Fibroblast of peridontal ligament (primary cell): ENCODE measurements at regions not wholly inside any gene's neighbourhood (a gene's known extent, or its start where the extent isn't known, plus 50 kb on each side); places are given as distances from the start of the nearest gene placed in this dataset.
"Not testable (repeated sequence)": the region's sequence is repeated elsewhere in the genome, so short reads cannot be mapped to it uniquely, and the experiment has no call there.

Source experiments
- DNase-seq: peaks from one replicate; pipeline ENCODE4 v3.0.0-alpha.2; 2010; ENCODE audit errors: extremely low read depth

DNA sequence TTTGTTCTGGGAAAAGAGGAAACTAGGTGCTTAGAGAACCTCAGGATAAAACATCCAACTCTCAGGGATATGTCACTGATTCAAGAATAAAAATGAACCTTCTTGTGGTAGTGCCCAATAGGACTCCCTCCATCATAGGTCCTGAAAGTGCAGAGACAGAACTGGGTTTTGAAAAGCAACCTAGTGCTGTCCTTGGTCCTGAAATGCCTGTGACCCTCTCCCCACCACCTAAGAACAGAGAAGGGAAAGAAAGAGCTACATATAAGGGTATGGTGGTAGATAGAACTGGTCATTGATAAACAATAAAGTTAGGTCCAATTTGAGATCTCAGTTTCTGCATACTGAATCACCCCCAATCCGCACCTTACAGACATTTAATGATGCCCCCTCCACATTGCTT is 953.3 kb downstream of the XPNPEP1 start:
- peak; percentile 17 for DNase-seq

GRCh38 chr10:108966411-108966810 is 956.9 kb downstream of the XPNPEP1 start:
- no peak for DNase-seq

DNA sequence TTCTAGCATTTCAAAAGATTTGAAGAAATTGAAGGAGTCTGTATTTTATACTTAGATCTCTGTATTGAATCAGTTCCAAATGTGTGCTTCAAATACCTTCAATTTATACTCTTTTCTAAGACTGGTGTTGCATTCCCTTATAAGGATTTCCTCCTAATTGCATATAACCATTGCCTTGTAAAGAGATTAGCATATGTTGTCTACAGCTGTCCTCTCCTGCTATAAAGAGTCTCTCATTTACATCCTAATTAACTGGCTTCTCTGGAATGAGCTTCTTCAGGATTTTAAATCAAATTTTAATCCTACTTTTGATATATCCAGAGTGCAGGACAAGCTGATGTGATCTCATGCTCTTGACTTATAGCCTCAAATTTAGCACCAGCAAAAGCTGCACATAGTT is 957.3 kb downstream of the XPNPEP1 start:
- no peak for DNase-seq

DNA sequence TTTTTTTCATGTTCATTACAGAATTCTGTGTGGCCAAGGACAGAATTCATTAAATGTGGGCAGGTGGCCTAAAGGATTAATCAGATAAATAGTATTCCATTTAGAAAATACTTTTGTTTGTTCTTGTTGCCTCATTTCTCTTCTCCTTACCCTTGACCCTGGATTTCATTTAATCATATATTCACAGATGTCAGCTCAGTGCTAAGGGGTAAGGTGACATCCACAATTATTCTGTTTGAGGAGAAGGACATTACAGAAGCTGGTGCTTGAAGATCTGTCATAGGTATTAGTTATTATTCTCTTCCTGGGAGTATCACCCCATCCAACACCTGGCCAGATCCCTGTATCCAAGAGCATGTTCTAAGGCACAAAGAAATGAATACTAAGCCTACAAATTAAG is 961.1 kb downstream of the XPNPEP1 start:
- DNase-seq = no peak

DNA sequence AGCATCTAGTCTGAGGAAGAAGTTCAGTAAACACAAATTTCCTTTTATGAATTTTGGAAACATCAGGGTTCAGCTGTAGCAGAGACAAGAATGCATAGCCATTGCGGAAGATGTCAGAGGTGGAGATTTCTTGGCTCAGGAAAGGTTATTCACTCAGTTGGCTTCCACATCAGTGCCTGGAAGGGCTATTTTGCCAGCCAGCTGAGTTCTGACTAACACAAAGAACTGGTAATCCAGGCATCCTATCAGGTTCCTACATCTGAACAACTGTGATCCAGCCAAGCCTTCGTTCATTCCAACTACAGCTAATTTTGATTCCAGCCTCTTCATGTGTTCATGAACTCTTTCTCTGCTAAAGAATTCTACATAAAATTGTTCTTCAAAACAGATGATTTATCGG is 965.6 kb downstream of the XPNPEP1 start:
- DNase-seq = peak; percentile 35

- DNase-seq = no peak
These were observed 967.2 kb downstream of the XPNPEP1 start for GRCh38 chr10:108956149-108956548.

DNA sequence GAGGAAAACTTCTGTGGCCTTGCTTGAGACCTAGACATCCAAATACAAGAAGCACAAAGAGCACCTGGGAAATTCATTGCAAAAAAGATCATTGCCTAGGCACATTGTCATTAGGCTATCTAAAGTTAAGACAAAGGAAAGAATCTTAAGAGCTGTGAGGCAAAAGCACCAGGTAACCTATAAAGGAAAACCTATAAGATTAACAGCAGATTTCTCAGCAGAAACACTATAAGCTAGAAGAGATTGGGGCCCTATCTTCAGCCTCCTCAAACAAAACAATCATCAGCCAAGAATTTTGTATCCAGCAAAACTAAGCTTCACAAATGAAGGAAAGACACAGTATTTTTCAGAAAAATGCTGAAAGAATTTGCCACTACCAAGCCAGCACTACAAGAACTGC is 1003.3 kb downstream of the XPNPEP1 start:
- DNase-seq = not testable (repeated sequence)

GRCh38 chr10:108913300-108913699 is 1010.0 kb downstream of the XPNPEP1 start:
- DNase-seq = no peak

DNA sequence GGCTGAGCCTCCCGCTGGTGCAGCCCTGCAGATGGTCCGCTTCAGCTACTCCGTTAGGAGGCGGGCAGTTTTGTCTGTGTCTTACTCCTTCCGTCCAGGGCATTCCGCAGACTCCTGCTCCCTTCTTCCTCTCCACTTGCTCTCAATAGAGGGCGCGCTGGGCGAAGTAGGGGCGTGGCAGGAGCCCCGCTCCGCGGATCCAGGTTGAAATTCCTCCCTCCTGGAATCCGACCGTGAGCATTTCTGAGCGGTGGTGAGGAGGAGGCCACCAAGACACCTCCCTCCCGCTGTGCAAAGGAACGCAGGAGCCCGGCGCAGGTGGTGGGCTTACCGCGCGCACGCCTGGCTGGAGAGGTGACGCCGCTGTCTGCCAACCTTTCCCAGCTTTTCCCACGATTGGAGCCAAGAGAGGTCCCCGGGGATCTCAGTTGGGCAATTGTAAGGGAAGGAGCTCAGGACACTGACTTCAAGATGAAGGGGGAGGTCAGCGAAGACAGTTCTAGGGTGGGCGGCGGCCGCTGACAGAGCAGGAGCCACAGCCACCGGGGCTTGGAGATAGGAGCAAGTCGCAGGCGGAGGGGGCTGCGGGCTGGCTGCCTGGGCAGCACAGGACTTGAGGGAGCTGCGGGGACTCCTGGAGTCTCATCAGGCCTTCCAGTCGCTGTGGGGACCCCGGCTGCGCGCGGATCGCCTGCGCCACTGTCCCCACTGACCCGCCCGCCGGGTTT is 1011.3 kb downstream of the XPNPEP1 start:
- peak; percentile 64 for DNase-seq

DNA sequence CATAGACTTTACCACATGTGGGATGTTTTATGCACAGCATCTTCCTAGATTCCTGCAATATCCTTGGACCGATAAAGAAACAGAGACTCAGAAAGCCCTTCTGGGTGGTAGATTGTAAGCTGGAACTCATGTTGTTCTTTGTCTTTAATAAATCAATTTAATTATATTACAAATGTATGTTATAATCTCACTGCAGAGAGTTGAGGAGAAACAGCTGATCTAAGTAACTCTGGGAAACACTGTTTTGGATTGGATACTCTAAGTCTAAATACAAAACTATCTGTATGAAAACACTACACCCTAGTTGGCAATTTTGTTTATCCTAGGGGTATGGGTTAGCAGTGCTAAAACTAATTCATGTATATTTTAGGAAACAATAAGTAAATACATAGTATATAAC is 1015.2 kb downstream of the XPNPEP1 start:
- no peak for DNase-seq

DNA sequence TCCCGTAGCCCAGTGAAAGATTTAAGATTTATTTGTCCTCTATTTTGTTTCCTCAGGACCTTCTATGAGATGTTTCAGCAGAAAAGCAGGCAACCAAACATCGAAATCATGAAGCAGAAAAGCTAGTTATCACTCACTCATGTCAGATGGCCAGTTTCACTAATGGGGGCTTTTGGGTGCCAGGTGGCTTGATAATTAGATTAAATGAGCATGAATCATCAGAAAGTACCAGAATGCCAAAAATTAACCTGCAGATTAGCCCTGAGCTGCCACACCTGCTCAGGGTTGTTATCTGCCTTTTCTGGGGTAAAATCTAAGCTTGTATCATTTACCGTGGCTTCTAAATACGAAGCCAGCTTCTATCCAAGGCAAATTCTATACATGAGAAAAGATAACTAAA is 1017.5 kb downstream of the XPNPEP1 start:
- DNase-seq = no peak

DNA sequence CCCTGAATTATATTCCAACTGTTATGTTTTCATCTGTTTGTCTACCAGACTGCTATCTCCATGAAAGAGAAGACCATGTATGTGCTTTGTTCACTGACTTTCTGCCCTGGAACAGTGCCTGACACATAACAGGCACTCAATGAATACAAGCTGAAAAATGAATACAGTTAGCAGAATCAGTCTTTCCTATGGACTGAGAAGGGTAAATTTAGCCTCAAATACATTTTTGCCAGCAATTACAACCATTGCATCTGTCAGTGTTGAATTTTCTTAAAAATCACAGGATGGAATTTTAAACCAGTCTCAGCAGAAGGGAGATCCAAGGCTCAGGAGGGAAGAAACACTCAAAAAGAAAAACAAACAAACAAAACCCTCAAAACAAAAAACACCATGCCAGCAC is 1018.1 kb downstream of the XPNPEP1 start:
- no peak for DNase-seq

GRCh38 chr10:108904163-108904838 is 1019.0 kb downstream of the XPNPEP1 start:
- DNase-seq = peak; percentile 71

- no peak for DNase-seq
These were observed 1020.6 kb downstream of the XPNPEP1 start for GRCh38 chr10:108902619-108903285.

DNA sequence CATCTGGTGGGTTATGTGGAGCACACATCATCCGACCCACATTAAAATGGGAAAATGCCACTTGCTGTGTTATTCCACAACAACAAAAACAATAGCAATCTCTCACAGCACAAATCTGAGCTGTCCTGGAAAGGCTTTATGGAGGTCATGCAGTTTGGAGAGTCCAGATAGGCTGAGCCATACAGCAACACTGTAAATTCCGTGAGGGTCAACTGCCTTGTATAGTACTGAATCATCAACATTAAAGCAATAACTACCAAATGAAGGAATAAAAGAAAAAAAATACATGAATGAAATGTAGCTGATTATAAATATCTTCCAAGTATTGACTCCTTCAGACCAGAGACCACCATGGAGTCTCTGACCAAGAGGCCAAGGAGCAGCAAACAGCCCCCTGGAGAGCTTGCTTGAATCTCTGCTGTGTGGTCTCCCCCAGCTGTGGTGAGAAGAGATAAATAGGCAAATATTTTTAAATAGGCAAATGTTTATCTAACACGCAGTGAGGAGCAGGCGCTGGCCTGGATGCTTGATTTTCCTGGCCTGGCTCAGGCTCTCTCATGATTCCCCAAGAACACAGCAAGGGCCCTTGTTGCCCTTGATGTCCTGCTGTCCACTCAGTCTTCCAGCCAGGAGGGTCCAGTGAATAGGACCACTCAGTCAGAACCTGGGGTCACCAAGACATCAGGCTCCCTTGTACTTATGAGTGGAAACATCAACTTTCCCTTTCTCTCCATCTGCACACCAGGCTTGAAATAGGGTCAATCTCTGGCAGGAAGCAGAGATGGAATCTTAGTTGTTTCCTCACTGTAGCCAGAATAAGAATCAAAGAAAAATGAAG is 1021.3 kb downstream of the XPNPEP1 start:
- peak; percentile 33 for DNase-seq

DNA sequence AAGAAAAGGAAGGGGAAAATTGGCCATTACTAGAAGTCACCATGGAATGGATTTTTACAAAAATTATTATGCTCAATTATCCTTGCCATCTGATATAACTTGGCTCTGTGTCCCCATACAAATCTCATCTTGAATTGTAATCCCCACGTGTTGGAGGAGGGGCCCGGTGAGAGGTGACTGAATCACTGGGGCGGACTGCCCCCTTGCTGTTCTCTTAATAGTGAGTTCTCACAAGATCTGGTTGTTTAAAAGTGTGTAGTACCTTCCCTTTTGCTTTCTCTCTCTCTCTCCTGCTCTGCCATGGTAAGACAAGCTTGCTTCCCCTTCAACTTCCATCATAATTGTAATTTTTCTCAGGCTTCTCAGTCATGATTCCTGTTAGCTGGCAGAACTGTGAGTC is 1023.6 kb downstream of the XPNPEP1 start:
- DNase-seq = no peak

GRCh38 chr10:108894402-108895301 is 1028.7 kb downstream of the XPNPEP1 start:
- DNase-seq = no peak

DNA sequence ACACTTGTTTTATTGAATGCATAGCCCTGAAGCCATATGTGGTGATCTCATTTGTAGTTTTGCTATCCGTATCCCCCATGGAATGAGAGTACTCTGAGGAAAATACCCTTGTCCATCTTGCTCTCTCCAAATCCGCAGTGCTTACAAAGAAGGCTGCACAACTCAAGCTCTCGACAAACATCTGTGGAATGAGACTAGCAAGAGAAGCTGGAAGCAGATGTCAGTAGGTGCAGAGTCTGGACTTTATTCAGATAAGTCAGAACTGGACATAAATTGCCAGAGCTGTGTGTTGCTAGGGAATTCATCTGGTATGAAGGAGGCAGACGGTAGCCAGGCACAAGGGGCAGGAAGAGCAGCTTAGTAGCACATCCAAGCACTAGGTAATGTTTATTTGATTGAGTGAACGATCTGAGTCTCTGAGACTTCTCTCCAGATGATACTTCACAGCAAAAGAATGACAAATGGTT is 1046.2 kb downstream of the XPNPEP1 start:
- peak; percentile 10 for DNase-seq

DNA sequence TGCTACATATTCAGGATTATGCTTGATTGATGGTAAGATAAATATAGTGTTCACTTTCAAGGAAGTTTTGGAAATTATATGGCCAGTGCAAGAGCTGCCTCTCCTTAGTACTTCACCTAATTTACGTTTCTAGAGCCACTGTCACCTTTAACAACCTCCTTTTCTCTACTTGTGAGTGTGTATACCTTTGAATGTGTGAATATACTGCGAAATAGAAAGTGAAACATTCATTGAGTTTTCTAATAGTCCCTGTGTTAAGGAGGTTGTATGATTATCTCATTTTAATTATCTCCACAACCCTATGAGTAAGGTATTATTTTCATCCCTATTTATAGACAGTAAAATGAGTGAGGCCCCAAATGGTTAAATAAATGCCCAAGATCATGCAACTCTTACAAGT is 1050.5 kb downstream of the XPNPEP1 start:
- DNase-seq = peak; percentile 2

DNA sequence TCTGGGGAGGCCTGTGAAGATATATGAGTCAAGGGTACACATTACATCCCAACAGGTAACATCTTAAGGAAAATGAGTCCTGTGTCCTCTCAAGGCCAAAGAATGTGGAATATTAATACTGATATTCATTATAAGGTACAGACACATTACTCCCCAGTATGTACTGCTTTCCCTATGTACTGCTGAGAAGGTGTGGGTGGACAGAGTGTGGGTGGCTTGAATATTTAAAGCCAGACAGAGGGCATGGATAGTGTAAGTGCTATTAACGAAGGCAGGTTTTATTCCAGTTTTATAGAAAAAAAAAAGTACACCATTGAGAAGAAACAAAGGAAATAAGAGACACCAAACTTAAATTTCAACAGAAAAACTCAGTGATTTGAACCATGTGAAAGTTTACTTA is 1054.4 kb downstream of the XPNPEP1 start:
- no peak for DNase-seq
